ENCODE measurements at regions not wholly inside any gene's neighbourhood (a gene's known extent, or its start where the extent isn't known, plus 50 kb on each side); places are given as distances from the start of the nearest gene placed in this dataset.

- TF ChIP-seq ZFP3 (CRISPR knock-in tag; IDR thresholded peaks at IDR 0.05) (no peak), ZNF8 (CRISPR knock-in tag; IDR thresholded peaks at IDR 0.05) (no peak), PPARA (CRISPR knock-in tag; IDR thresholded peaks at IDR 0.05; ENCODE audit: borderline replicate concordance) (no peak), TCF4 (CRISPR knock-in tag; IDR thresholded peaks at IDR 0.05; ENCODE audit: borderline replicate concordance) (no peak), ARNTL (CRISPR knock-in tag; IDR thresholded peaks at IDR 0.05; ENCODE audit: borderline replicate concordance, low read depth) (no peak), BACH2 (CRISPR knock-in tag; IDR thresholded peaks at IDR 0.05; ENCODE audit: borderline replicate concordance) (no peak), ZFP30 (CRISPR knock-in tag; IDR thresholded peaks at IDR 0.05) (no peak), ZNF70 (CRISPR knock-in tag; IDR thresholded peaks at IDR 0.05) (no peak), SNAI2 (CRISPR knock-in tag; IDR thresholded peaks at IDR 0.05) (no peak)
- TF ChIP-seq, protein P1, sequence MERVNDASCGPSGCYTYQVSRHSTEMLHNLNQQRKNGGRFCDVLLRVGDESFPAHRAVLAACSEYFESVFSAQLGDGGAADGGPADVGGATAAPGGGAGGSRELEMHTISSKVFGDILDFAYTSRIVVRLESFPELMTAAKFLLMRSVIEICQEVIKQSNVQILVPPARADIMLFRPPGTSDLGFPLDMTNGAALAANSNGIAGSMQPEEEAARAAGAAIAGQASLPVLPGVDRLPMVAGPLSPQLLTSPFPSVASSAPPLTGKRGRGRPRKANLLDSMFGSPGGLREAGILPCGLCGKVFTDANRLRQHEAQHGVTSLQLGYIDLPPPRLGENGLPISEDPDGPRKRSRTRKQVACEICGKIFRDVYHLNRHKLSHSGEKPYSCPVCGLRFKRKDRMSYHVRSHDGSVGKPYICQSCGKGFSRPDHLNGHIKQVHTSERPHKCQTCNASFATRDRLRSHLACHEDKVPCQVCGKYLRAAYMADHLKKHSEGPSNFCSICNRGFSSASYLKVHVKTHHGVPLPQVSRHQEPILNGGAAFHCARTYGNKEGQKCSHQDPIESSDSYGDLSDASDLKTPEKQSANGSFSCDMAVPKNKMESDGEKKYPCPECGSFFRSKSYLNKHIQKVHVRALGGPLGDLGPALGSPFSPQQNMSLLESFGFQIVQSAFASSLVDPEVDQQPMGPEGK (CRISPR knock-in tag; IDR thresholded peaks at IDR 0.05; ENCODE audit: borderline replicate concordance): no peak
Measured at GRCh38 chr21:39053126-39053525, 130.1 kb downstream of the PSMG1 start.
